ENCODE measurements at regions not wholly inside any gene's neighbourhood (a gene's known extent, or its start where the extent isn't known, plus 50 kb on each side); places are given as distances from the start of the nearest gene placed in this dataset.
"Not testable (repeated sequence)": the region's sequence is repeated elsewhere in the genome, so short reads cannot be mapped to it uniquely, and the experiment has no call there.

DNA sequence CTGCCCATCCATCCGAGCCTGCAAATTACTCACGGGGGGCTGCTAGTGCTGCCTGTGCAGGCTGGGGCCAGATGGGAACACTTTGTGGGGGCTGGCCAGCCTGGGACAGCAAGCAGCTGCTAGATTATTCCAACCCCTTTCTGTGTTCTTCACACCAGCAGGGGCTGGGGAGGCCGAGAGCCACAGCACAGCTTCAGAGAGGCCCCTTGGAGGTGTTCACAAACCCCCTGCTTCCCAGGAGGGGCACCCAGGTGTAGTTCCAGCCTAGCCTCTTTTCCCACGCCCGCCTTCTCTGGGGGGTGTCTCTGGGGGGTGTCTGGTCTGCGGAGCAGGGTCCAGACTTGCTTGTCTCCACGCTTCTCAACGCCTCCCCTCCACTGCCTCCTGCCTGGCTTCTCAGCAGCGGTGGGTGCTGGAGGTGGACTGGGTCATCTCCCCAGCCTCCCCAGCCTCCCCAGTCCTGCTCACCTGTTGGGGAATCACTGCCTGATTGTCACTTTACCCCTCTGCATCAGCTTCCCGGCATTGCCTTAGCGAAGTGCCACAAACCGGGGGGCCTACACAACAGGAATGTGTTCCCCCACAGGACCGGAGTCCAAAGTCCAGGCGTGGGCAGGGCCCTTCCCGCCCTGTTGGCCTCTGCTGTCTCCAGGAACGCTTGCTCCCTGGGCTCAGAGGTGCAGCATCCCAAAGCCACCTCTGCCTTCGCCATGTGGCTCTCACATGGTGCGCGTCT is 74.0 kb upstream of the EN2 start:
- Mint-ChIP-seq H3K4me3 (no peak overlapping the region), H3K27ac (no peak overlapping the region), H3K27me3 (ENCODE audit: low read depth) (peaks cover 98% of the 10 kb centered on the region), H3K4me1 (peaks cover 9% of the 10 kb centered on the region), H3K9me3 (no peaks in the 10 kb centered on the region), H3K36me3 (no peaks in the 10 kb centered on the region)
- TF ChIP-seq, protein P1, sequence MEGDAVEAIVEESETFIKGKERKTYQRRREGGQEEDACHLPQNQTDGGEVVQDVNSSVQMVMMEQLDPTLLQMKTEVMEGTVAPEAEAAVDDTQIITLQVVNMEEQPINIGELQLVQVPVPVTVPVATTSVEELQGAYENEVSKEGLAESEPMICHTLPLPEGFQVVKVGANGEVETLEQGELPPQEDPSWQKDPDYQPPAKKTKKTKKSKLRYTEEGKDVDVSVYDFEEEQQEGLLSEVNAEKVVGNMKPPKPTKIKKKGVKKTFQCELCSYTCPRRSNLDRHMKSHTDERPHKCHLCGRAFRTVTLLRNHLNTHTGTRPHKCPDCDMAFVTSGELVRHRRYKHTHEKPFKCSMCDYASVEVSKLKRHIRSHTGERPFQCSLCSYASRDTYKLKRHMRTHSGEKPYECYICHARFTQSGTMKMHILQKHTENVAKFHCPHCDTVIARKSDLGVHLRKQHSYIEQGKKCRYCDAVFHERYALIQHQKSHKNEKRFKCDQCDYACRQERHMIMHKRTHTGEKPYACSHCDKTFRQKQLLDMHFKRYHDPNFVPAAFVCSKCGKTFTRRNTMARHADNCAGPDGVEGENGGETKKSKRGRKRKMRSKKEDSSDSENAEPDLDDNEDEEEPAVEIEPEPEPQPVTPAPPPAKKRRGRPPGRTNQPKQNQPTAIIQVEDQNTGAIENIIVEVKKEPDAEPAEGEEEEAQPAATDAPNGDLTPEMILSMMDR (IDR thresholded peaks at IDR 0.05; ENCODE audit: unreplicated experiment), result no peak
- DNase-seq (ENCODE audit: low spot score in 2 of 2, unreplicated experiment in 2 of 2), result no peak

DNA sequence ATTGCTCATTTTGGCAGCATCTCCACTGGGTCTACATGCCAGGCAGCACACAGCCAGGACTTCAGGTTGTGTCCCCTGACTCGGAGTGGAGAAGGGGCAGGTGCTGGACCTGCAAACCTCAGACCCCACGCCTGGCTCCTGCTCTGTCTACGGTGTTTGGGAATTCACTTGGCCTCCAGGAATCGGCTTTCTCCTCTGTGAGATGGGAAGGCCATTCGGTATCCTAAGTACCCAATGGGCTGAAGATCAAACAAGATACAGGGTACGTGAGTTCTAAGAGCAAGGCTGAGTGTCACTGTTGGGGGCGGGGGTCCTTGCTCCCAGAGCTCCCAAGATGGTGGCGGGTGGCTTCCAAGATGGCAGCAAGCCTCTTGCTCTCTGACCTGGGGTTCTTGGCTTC is 73.2 kb upstream of the EN2 start:
- peaks cover 9% of the 10 kb centered on the region for H3K4me1 Mint-ChIP-seq
- TF ChIP-seq, protein P1 (IDR thresholded peaks at IDR 0.05; ENCODE audit: unreplicated experiment), result no peak
- no peak for DNase-seq (ENCODE audit: low spot score in 2 of 2, unreplicated experiment in 2 of 2)
- no peak overlapping the region for H3K4me3 Mint-ChIP-seq
- H3K27ac Mint-ChIP-seq, result no peak overlapping the region
- no peaks in the 10 kb centered on the region for H3K9me3 Mint-ChIP-seq
- H3K27me3 Mint-ChIP-seq (ENCODE audit: low read depth), result peaks cover 97% of the 10 kb centered on the region
- no peaks in the 10 kb centered on the region for H3K36me3 Mint-ChIP-seq

DNA sequence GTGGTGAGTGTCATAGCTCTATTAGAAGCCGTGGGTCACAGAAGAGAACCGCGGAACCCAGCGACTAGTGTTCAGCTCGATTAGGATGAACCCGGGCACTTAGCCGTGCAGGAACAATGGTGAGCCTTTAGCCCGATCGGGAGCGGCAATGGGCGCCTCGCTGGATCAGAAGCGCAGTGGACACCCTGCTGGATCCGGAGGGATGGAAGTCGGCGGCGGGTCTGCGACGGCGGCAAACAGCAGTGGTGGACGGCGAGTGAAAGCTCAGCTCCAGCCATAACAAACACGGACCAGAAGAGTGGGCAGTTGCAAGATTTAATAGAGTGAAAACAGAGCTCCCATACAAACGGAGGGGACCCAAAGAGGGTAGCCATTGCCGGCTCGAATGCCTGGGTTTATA is 72.7 kb upstream of the EN2 start:
- not testable (repeated sequence) for H3K27ac Mint-ChIP-seq; H3K36me3 Mint-ChIP-seq; H3K4me1 Mint-ChIP-seq; H3K9me3 Mint-ChIP-seq; DNase-seq (ENCODE audit: low spot score in 2 of 2, unreplicated experiment in 2 of 2); H3K4me3 Mint-ChIP-seq
- peaks cover 97% of the 10 kb centered on the region for H3K27me3 Mint-ChIP-seq (ENCODE audit: low read depth)

DNA sequence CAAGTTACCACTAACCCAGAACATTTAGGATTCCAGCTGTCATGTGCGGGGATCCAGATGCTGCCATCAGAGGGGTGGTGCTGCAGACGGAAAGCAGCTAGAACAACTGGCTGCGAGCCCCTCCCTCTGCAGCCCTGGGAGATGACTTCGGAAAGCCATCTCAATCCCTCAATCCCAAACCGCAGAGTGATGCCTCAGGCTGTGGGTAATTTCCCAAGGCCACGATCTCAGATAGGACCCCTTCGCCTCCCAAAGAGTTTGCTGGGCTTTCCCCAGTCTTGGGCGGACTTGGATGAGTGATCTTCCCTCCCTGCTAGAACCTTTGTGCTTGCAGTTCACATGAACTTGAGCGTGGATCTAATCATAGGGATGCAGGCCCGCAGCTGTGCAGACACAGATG is 71.3 kb upstream of the EN2 start:
- no peaks in the 10 kb centered on the region for H3K9me3 Mint-ChIP-seq
- DNase-seq (ENCODE audit: low spot score in 2 of 2, unreplicated experiment in 2 of 2), result no peak
- no peak overlapping the region for H3K4me3 Mint-ChIP-seq
- peaks cover 4% of the 10 kb centered on the region for H3K4me1 Mint-ChIP-seq
- no peak overlapping the region for H3K27ac Mint-ChIP-seq
- TF ChIP-seq, protein P1 (IDR thresholded peaks at IDR 0.05; ENCODE audit: unreplicated experiment), result no peak
- no peaks in the 10 kb centered on the region for H3K36me3 Mint-ChIP-seq
- peaks cover 96% of the 10 kb centered on the region for H3K27me3 Mint-ChIP-seq (ENCODE audit: low read depth)

DNA sequence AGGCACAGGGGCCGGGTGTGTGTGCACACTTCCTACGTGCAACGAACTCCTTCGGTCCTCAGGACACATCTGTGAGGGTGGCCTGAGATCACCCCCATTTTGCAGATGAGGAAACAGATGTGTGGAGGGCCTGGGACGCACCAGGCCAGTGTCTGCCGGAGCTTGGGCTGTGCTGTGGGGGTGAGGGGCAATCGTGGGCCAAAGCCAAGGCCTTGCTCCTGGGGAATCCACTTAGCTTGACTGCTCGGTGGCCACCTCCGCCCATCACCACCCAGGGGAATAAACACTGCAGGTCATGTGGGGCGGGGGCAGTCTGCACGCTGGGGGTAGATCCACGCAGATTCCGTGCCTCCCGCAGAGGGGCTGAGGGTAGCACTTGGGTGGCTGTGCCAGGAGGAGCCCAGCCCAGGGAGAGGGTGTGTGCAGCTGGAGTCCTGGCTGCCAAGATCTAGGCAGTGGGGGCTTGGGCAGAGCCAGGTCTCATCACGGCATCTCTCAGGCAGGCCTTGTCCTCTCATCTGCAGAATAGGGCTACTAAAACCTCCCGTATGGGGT is 70.8 kb upstream of the EN2 start:
- H3K27ac Mint-ChIP-seq, result no peak overlapping the region
- no peaks in the 10 kb centered on the region for H3K4me1 Mint-ChIP-seq

DNA sequence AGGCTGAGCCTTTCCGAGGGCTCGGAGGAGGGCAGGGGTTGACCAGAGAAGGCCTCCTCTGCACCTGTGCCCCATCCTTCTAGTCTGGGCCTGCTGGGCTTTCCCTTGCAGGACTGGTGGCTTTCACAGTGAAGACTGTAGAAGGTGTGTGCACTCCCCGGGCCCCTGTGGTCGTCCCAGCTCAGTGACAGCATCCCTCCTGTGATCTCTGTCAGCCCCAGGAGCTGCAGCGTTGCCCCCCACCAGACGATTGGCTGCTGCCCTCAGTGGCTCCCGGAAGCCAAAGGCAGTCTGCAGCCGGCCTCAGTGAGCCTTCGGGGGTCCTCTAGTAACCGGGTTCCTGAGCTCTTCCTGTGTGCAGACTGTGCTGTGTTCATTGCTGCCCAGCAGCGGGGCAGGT is 69.4 kb upstream of the EN2 start:
- Mint-ChIP-seq H3K27me3 (ENCODE audit: low read depth) (peaks cover 96% of the 10 kb centered on the region), H3K4me3 (no peak overlapping the region), H3K9me3 (no peaks in the 10 kb centered on the region)

More for the DNA sequence above, 70.8 kb upstream of the EN2 start:
- Mint-ChIP-seq H3K4me3 (no peak overlapping the region), H3K36me3 (no peaks in the 10 kb centered on the region), H3K27me3 (ENCODE audit: low read depth) (peaks cover 96% of the 10 kb centered on the region), H3K9me3 (no peaks in the 10 kb centered on the region)
- no peak for DNase-seq (ENCODE audit: low spot score in 2 of 2, unreplicated experiment in 2 of 2)
- TF ChIP-seq, protein P1 (IDR thresholded peaks at IDR 0.05; ENCODE audit: unreplicated experiment), result no peak

More for the DNA sequence above, 69.4 kb upstream of the EN2 start:
- H3K36me3 Mint-ChIP-seq, result no peaks in the 10 kb centered on the region
- no peak overlapping the region for H3K27ac Mint-ChIP-seq
- TF ChIP-seq, protein P1 (IDR thresholded peaks at IDR 0.05; ENCODE audit: unreplicated experiment), result no peak
- no peak for DNase-seq (ENCODE audit: low spot score in 2 of 2, unreplicated experiment in 2 of 2)
- H3K4me1 Mint-ChIP-seq, result no peaks in the 10 kb centered on the region

Data from mesothelial cell of epicardium (in vitro differentiated cells).